Brain pericyte (primary cell): ENCODE measurements at regions not wholly inside any gene's neighbourhood (a gene's known extent, or its start where the extent isn't known, plus 50 kb on each side); places are given as distances from the start of the nearest gene placed in this dataset.
"Not testable (repeated sequence)": the region's sequence is repeated elsewhere in the genome, so short reads cannot be mapped to it uniquely, and the experiment has no call there.

ENCODE experiments used
- DNase-seq: peaks from one replicate; pipeline ENCODE4 v3.0.0-alpha.2; 2012; ENCODE audit warnings: low read depth, low spot score

GRCh38 chr1:70671006-70671405 lies 259.9 kb downstream of the CTH start:
- DNase-seq: no peak

GRCh38 chr1:70672442-70672888 lies 261.4 kb downstream of the CTH start:
- no peak for DNase-seq

GRCh38 chr1:70674941-70675685 lies 264.0 kb downstream of the CTH start:
- DNase-seq: no peak

- DNase-seq: no peak
These were observed 264.7 kb downstream of the CTH start for GRCh38 chr1:70675737-70676156.

GRCh38 chr1:70685300-70686286 lies 274.5 kb downstream of the CTH start:
- no peak for DNase-seq

- DNase-seq: no peak
These were observed 277.5 kb downstream of the CTH start for GRCh38 chr1:70688580-70688979.

- no peak for DNase-seq
These were observed 295.4 kb downstream of the CTH start for GRCh38 chr1:70706381-70707037.

- DNase-seq: no peak
These were observed 296.1 kb downstream of the CTH start for GRCh38 chr1:70707214-70707613.

- no peak for DNase-seq
These were observed 303.1 kb downstream of the CTH start for GRCh38 chr1:70714149-70714548.

GRCh38 chr1:70717211-70717610 lies 306.1 kb downstream of the CTH start:
- DNase-seq: no peak

- DNase-seq: no peak
These were observed 306.6 kb downstream of the CTH start for GRCh38 chr1:70717656-70718055.

GRCh38 chr1:70718086-70718630 lies 307.1 kb downstream of the CTH start:
- DNase-seq: no peak

- DNase-seq: no peak
These were observed 308.1 kb downstream of the CTH start for GRCh38 chr1:70719154-70719553.

GRCh38 chr1:70720109-70720508 lies 309.0 kb downstream of the CTH start:
- DNase-seq: no peak

GRCh38 chr1:70720521-70720920 lies 309.5 kb downstream of the CTH start:
- DNase-seq: no peak

GRCh38 chr1:70727886-70728489 lies 316.9 kb downstream of the CTH start:
- DNase-seq: no peak

- DNase-seq: not testable (repeated sequence)
These were observed 311.1 kb downstream of the PTGER3 start for GRCh38 chr1:70736518-70736917.

GRCh38 chr1:70737125-70737524 lies 310.5 kb downstream of the PTGER3 start:
- DNase-seq: no peak

- DNase-seq: no peak
These were observed 309.0 kb downstream of the PTGER3 start for GRCh38 chr1:70738624-70739023.

- DNase-seq: no peak
These were observed 302.4 kb downstream of the PTGER3 start for GRCh38 chr1:70745199-70745598.

- DNase-seq: not testable (repeated sequence)
These were observed 301.6 kb downstream of the PTGER3 start for GRCh38 chr1:70746062-70746461.
